ENCODE measurements at regions not wholly inside any gene's neighbourhood (a gene's known extent, or its start where the extent isn't known, plus 50 kb on each side); places are given as distances from the start of the nearest gene placed in this dataset.

DNA sequence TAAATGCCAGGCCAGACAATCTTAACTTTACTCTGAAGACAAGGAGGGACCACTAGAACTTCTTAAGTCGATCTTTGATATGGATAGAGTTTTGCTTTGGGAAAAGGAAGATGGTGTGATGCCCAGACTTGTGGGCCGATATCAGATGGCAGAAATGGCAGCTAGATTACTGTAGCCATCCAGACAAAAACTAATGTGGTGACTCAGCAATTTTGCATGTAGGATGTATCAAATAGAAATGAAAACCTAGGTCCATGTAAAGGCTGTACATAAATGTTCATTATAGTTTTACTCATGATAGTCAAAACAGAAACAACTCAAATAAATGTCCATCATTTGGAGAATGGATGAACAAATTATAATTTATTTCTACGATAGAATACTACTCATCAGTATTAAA is 121.5 kb downstream of the APIP start:
- Histone ChIP-seq H3K27ac (no peak overlapping the region), H3K4me1 (peaks cover 4 to 10% of the 10 kb centered on the region in 2 donors), H3K4me3 (replicated peaks in 1 of 3) (no peak overlapping the region), H3K27me3 (no peaks in the 10 kb centered on the region), H3K9me3 (no peaks in the 10 kb centered on the region), H3K36me3 (no peaks in the 10 kb centered on the region)
- no peak for TF ChIP-seq POLR2A (IDR thresholded peaks at IDR 0.05)
- TF ChIP-seq, protein P1, sequence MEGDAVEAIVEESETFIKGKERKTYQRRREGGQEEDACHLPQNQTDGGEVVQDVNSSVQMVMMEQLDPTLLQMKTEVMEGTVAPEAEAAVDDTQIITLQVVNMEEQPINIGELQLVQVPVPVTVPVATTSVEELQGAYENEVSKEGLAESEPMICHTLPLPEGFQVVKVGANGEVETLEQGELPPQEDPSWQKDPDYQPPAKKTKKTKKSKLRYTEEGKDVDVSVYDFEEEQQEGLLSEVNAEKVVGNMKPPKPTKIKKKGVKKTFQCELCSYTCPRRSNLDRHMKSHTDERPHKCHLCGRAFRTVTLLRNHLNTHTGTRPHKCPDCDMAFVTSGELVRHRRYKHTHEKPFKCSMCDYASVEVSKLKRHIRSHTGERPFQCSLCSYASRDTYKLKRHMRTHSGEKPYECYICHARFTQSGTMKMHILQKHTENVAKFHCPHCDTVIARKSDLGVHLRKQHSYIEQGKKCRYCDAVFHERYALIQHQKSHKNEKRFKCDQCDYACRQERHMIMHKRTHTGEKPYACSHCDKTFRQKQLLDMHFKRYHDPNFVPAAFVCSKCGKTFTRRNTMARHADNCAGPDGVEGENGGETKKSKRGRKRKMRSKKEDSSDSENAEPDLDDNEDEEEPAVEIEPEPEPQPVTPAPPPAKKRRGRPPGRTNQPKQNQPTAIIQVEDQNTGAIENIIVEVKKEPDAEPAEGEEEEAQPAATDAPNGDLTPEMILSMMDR (IDR thresholded peaks at IDR 0.05), result no peak
- no peak for DNase-seq
- intact Hi-C loops (cut with DNase I), result no loop called here
- WGBS, 2 donors, result 85 to 93% methylated on average over 3 of the region's 3 CpGs

DNA sequence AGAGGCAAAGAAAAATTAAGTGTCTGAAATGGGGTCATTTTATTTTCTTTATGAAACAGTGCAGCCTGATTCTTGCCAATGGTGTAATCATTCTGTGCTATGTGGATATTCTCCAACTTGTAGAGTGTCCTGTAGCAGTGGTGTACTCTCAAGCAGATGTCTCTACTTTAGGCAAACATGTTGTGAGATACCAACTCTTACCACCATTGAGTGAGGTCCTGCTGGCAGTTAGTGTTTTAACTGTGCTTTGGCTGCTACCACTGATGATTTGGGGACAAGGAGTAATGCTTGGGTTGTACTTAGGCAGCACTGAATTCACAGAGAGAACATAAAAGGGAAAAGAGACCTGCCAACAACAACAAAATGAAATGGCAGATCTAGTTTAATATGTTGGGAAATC is 122.5 kb downstream of the APIP start:
- Histone ChIP-seq H3K4me3 (replicated peaks in 1 of 3) (no peak overlapping the region), H3K4me1 (peaks cover 4 to 10% of the 10 kb centered on the region in 2 donors), H3K36me3 (no peaks in the 10 kb centered on the region), H3K27me3 (no peaks in the 10 kb centered on the region), H3K27ac (no peak overlapping the region), H3K9me3 (no peaks in the 10 kb centered on the region)
- DNase-seq, result no peak
- TF ChIP-seq, protein P1 (IDR thresholded peaks at IDR 0.05), result no peak
- TF ChIP-seq POLR2A (IDR thresholded peaks at IDR 0.05), result no peak
- intact Hi-C loops (cut with DNase I), result no loop called here

DNA sequence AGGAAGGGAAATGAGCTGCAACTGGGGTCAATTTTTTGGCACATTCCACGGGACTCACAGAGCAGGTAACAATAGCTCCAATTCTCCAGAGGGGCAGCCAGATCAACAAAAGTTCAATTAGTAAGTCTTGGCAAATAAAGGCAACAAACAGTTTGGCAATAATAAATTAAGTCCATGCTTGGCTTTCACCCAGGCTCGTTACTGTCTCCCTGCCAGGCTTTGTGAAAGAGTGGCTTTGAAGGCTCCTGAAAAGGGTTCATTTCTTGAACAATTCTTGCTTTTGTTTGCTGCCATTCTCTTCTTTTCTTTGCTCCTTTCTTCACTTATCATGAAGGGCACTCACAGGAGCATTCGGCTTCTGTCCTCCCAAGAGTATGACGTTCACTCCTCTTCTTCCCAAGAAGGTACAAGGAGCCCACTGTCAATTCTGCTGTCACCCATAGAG is 123.3 kb downstream of the APIP start:
- TF ChIP-seq POLR2A (IDR thresholded peaks at IDR 0.05), result no peak
- TF ChIP-seq, protein P1 (IDR thresholded peaks at IDR 0.05), result no peak
- 27 to 48% methylated on average over 4 of the region's 4 CpGs for WGBS, 2 donors
- peak; percentile 13 to 31 for DNase-seq
- no peaks in the 10 kb centered on the region for H3K9me3 ChIP-seq
- intact Hi-C loops (cut with DNase I), result no loop called here
- peak overlapping the region in 1 of 3 donors; percentile 3 for H3K27ac ChIP-seq
- peaks cover 4 to 10% of the 10 kb centered on the region in 2 donors for H3K4me1 ChIP-seq
- H3K4me3 ChIP-seq (replicated peaks in 1 of 3), result no peak overlapping the region
- no peaks in the 10 kb centered on the region for H3K27me3 ChIP-seq
- H3K36me3 ChIP-seq, result no peaks in the 10 kb centered on the region

- 78 to 79% methylated on average over 5 of the region's 5 CpGs for WGBS, 2 donors
Observed at GRCh38 chr11:34791780-34792542, 124.2 kb downstream of the APIP start.

DNA sequence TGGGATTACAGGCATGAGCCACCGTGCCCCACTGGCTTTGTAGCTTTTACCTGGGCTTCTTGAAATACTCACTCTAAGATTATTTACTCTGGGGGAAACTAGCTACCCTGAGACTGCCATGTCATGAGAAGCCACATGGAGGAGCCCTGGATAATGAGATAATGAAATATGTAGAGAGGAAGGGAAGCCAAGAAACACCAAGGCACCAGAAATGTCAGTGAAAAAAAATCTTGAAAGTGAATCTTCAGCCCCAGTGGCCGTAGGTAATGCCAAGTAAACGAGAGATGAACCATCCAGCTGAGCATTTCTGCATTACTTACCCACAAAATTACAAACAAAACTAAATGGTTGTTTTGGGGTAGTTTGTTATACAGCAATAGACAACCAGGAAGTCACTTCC is 125.6 kb downstream of the APIP start:
- Histone ChIP-seq H3K27ac (no peak overlapping the region), H3K9me3 (no peaks in the 10 kb centered on the region), H3K27me3 (no peaks in the 10 kb centered on the region), H3K36me3 (no peaks in the 10 kb centered on the region), H3K4me1 (peaks cover 4 to 10% of the 10 kb centered on the region in 2 donors), H3K4me3 (replicated peaks in 1 of 3) (no peak overlapping the region)
- intact Hi-C loops (cut with DNase I), result no loop called here
- TF ChIP-seq, protein P1 (IDR thresholded peaks at IDR 0.05), result no peak
- no peak for TF ChIP-seq POLR2A (IDR thresholded peaks at IDR 0.05)
- DNase-seq, result no peak
- WGBS, 2 donors, result 74 to 81% methylated on average over 3 of the region's 3 CpGs

More at GRCh38 chr11:34791780-34792542, 124.2 kb downstream of the APIP start:
- Histone ChIP-seq H3K9me3 (no peaks in the 10 kb centered on the region), H3K27ac (peak overlapping the region in 1 of 3 donors; percentile 3), H3K4me1 (peaks cover 4 to 10% of the 10 kb centered on the region in 2 donors), H3K4me3 (replicated peaks in 1 of 3) (no peak overlapping the region), H3K27me3 (no peaks in the 10 kb centered on the region), H3K36me3 (no peaks in the 10 kb centered on the region)
- no peak for DNase-seq
- intact Hi-C loops (cut with DNase I), result no loop called here
- no peak for TF ChIP-seq POLR2A (IDR thresholded peaks at IDR 0.05)
- TF ChIP-seq, protein P1 (IDR thresholded peaks at IDR 0.05), result no peak
